ENCODE measurements at regions not wholly inside any gene's neighbourhood (a gene's known extent, or its start where the extent isn't known, plus 50 kb on each side); places are given as distances from the start of the nearest gene placed in this dataset.

DNA sequence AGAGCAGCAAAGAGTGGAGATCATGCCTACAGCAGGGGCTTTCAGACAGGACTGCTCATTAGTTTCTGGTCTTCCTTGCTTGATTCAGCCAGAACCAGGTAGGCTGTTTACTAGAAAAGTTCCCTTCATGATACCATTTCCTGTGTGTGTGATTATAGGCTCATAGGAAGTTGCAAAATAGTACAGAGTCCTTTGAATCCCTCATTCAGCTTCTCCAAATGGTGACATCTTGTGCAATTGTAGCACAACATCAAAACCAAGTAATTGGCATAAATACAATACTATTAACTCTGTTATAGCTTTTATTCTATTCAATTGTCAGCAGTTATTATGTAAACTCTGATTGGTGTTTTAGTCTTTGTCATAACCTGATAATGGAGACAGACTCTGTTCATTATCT is 347.3 kb upstream of the CDH4 start (continued):
- TF ChIP-seq, protein P1, sequence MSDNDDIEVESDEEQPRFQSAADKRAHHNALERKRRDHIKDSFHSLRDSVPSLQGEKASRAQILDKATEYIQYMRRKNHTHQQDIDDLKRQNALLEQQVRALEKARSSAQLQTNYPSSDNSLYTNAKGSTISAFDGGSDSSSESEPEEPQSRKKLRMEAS (IDR thresholded peaks at IDR 0.05): no peak
- no peak for TF ChIP-seq TBP (IDR thresholded peaks at IDR 0.05; ENCODE audit: low read depth, low read length)
- TF ChIP-seq CHD2 (IDR thresholded peaks at IDR 0.05; ENCODE audit: low read length): no peak
- no peak for TF ChIP-seq BACH1 (IDR thresholded peaks at IDR 0.05; ENCODE audit: low read length)
- TF ChIP-seq SUZ12 (IDR thresholded peaks at IDR 0.05; ENCODE audit: low read length): no peak

All from H1 (cell line).